ENCODE measurements at regions not wholly inside any gene's neighbourhood (a gene's known extent, or its start where the extent isn't known, plus 50 kb on each side); places are given as distances from the start of the nearest gene placed in this dataset.

DNA sequence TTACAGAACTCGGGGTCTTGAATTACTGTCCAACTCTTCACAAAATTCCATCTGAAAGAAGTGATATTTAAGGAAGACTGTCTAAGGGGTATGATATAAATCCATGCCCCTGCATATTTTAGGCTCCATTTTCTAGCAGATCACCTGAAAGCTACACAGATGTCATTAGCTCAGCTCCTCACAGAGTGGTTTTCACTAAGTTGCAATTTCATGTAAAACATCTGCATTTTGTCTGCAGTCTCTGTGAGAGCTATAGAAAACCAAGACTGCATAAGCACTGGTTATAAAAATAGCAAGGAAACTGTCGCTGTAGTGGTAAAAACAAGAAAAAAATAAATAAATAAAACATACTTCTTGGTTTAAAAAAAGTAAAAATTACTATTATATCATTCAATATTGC lies 103.4 kb downstream of the RPL27A start:
- intact Hi-C loops (cut with DNase I, micrococcal nuclease): no loop called here
- TF ChIP-seq, protein P1, sequence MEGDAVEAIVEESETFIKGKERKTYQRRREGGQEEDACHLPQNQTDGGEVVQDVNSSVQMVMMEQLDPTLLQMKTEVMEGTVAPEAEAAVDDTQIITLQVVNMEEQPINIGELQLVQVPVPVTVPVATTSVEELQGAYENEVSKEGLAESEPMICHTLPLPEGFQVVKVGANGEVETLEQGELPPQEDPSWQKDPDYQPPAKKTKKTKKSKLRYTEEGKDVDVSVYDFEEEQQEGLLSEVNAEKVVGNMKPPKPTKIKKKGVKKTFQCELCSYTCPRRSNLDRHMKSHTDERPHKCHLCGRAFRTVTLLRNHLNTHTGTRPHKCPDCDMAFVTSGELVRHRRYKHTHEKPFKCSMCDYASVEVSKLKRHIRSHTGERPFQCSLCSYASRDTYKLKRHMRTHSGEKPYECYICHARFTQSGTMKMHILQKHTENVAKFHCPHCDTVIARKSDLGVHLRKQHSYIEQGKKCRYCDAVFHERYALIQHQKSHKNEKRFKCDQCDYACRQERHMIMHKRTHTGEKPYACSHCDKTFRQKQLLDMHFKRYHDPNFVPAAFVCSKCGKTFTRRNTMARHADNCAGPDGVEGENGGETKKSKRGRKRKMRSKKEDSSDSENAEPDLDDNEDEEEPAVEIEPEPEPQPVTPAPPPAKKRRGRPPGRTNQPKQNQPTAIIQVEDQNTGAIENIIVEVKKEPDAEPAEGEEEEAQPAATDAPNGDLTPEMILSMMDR (IDR thresholded peaks at IDR 0.05): no peak
- ChIA-PET CTCF (no interaction called here), POLR2A (no interaction called here)
- H3K9me3 ChIP-seq (ENCODE audit: control insufficient read depth in 1 of 2, insufficient read depth in 1 of 2, low read length in 2 of 2): no peaks in the 10 kb centered on the region
- Mint-ChIP-seq H3K36me3 (ENCODE audit: low read depth) (no peaks in the 10 kb centered on the region), H3K9me3 (no peaks in the 10 kb centered on the region), H3K27ac (no peak overlapping the region), H3K4me1 (ENCODE audit: low read depth) (no peaks in the 10 kb centered on the region), H3K27me3 (peaks cover 11% of the 10 kb centered on the region), H3K4me3 (no peak overlapping the region)
- H3K4me1 ChIP-seq (ENCODE audit: insufficient read depth, low read length): no peaks in the 10 kb centered on the region
- H3K27ac ChIP-seq (ENCODE audit: low read depth in 1 of 2, low read length in 2 of 2): no peak overlapping the region
- no peak overlapping the region for H3K4me3 ChIP-seq (ENCODE audit: low read length)
- H3K27me3 ChIP-seq (ENCODE audit: control insufficient read depth in 1 of 2, insufficient read depth in 2 of 2, low read length in 2 of 2): no peaks in the 10 kb centered on the region
- no peaks in the 10 kb centered on the region for H3K36me3 ChIP-seq (ENCODE audit: insufficient read depth, low read length)
- ATAC-seq (ENCODE audit: poor library complexity): no peak
- no peak for DNase-seq

DNA sequence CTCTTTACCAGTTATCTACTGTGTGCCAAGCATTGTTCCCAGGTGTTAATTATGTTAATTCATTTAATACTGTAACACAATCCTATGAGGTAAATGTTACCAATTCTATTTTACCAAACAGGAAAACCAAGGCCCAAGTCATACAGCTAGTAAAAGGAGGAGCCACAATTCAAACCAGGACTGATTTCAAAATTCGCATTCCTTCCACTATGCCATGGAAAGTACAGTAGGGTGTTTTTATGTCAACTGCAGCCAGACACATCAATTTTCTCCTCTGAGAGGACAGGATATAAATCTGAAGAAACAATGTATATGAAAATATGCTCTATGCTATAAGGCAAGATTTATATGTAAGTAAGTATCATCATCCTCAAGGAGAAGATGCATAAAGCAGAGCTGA lies 104.3 kb downstream of the RPL27A start:
- ChIA-PET POLR2A (no interaction called here), CTCF (interaction anchor here (0.7 kb wide), 1 partner anchor 692 kb away, joined by 3 read pairs; no protein-coding TSS in a partner anchor)

DNA sequence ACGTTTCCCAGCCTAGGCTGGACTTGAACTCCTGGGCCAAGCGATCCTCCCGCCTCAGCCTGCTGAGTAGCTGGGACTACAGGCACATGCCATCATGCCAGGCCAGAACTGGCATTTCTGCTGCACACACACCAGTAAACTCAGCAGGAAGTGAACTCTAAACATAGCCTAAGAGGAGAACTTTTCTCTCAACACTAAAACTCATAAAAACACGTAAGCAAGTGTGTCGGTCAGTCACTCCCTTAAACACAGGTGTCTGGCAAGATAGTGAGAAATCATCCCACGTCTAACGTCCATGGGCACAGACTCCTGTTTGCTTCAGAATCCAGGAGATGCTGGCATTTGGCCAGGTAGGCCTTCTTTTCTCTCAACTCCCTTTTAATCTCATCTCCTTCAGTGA lies 104.8 kb downstream of the RPL27A start:
- Mint-ChIP-seq H3K9me3 (no peaks in the 10 kb centered on the region), H3K36me3 (ENCODE audit: low read depth) (no peaks in the 10 kb centered on the region), H3K27me3 (no peaks in the 10 kb centered on the region), H3K4me1 (ENCODE audit: low read depth) (no peaks in the 10 kb centered on the region), H3K27ac (no peak overlapping the region), H3K4me3 (no peak overlapping the region)
- no peaks in the 10 kb centered on the region for H3K36me3 ChIP-seq (ENCODE audit: insufficient read depth, low read length)
- H3K27me3 ChIP-seq (ENCODE audit: control insufficient read depth in 1 of 2, insufficient read depth in 2 of 2, low read length in 2 of 2): no peaks in the 10 kb centered on the region
- ATAC-seq (ENCODE audit: poor library complexity) (no peak), DNase-seq (no peak)
- intact Hi-C loops (cut with DNase I, micrococcal nuclease): no loop called here
- no peak overlapping the region for H3K4me3 ChIP-seq (ENCODE audit: low read length)
- no peak overlapping the region for H3K27ac ChIP-seq (ENCODE audit: low read depth in 1 of 2, low read length in 2 of 2)
- TF ChIP-seq, protein P1 (IDR thresholded peaks at IDR 0.05): no peak
- H3K4me1 ChIP-seq (ENCODE audit: insufficient read depth, low read length): no peaks in the 10 kb centered on the region
- ChIA-PET CTCF (no interaction called here), POLR2A (no interaction called here)
- no peaks in the 10 kb centered on the region for H3K9me3 ChIP-seq (ENCODE audit: control insufficient read depth in 1 of 2, insufficient read depth in 1 of 2, low read length in 2 of 2)

More for the DNA sequence above, 104.3 kb downstream of the RPL27A start:
- TF ChIP-seq, protein P1 (IDR thresholded peaks at IDR 0.05): no peak
- intact Hi-C loops (cut with DNase I, micrococcal nuclease): no loop called here
- no peak overlapping the region for H3K27ac Mint-ChIP-seq
- no peak overlapping the region for H3K4me3 Mint-ChIP-seq
- no peaks in the 10 kb centered on the region for H3K9me3 Mint-ChIP-seq
- ATAC-seq (ENCODE audit: poor library complexity) (no peak), DNase-seq (no peak)
- Histone ChIP-seq H3K36me3 (ENCODE audit: insufficient read depth, low read length) (no peaks in the 10 kb centered on the region), H3K27me3 (ENCODE audit: control insufficient read depth in 1 of 2, insufficient read depth in 2 of 2, low read length in 2 of 2) (no peaks in the 10 kb centered on the region), H3K4me3 (ENCODE audit: low read length) (no peak overlapping the region), H3K9me3 (ENCODE audit: control insufficient read depth in 1 of 2, insufficient read depth in 1 of 2, low read length in 2 of 2) (no peaks in the 10 kb centered on the region), H3K27ac (ENCODE audit: low read depth in 1 of 2, low read length in 2 of 2) (no peak overlapping the region), H3K4me1 (ENCODE audit: insufficient read depth, low read length) (no peaks in the 10 kb centered on the region)
- peaks cover 2% of the 10 kb centered on the region for H3K27me3 Mint-ChIP-seq
- H3K36me3 Mint-ChIP-seq (ENCODE audit: low read depth): no peaks in the 10 kb centered on the region
- no peaks in the 10 kb centered on the region for H3K4me1 Mint-ChIP-seq (ENCODE audit: low read depth)

Measured in CD4-positive, alpha-beta T cell (primary cell).